GM18519 (cell line): ENCODE measurements at regions not wholly inside any gene's neighbourhood (a gene's known extent, or its start where the extent isn't known, plus 50 kb on each side); places are given as distances from the start of the nearest gene placed in this dataset.
"Not testable (repeated sequence)": the region's sequence is repeated elsewhere in the genome, so short reads cannot be mapped to it uniquely, and the experiment has no call there.

Experiments used
- ATAC-seq: cut with Tn5 transposase; IDR thresholded peaks from one replicate; pipeline ENCODE4 v1.9.1; 2021; ENCODE audit warnings: mild to moderate bottlenecking, moderate library complexity; ENCODE audit not compliant: unreplicated experiment, low FRiP score

DNA sequence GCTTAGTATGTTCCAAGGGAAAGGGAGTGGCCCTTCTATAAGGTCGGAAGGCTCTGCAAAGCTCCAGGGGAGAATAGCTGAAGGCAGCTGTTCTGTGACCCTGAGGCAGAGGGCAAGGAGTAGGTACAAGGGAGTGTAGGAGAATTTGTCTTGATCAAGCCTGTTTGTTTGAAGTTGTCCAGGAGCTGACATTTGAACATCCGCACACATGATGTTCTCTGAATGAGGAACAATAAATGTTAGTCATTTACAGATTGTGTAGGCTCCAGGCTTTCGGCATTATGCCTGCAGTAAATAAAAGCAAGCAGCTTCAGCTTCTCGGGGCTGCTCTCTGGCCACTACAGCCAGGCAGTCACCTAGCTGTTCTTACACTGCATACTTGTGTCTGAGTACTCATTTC lies 52.7 kb downstream of the CTAGE6 start:
- not testable (repeated sequence) for ATAC-seq

DNA sequence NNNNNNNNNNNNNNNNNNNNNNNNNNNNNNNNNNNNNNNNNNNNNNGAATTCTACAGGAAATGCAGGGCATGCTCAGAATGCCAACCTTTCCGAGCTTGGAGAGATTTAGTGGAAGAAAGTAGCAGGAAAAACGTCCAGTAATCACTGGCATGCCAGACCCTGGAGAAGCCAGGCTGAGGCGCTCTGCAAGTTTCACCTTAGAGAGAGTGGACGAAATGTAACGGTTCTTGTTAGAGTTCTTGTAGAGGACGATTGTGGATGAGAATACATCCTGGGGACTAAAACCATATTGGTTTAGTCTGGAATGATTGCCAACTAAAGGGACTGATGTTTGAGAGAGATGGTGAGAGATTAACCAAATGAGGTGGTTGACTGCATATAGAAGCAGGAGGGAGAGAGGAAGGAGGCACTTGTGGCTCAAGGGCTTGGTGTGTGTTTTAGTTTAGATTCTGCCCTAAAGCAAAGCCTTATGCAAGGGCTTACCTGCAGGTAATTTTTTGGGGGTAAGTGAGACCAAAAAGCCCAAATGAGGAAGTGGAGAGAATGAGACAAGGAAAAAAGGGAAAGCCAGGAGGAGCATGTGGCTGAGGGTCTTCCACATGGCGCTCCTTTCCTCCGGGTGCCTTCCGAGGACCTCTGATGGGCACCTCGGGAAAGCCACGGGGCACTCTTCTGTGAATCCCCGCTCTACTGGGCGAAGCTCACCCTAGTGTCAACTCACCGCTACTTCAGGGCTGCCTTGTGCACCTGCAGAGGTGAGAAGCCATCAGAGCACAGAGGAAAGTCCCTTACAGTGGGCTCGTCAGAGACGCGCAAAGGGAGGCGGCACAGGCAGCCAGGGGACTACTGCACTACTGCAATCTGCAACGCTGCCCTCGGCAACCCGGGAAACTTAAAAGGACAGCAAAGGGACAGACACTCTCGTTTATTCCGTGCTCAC lies 56.5 kb downstream of the CTAGE6 start:
- ATAC-seq: peak; percentile 100
